ENCODE measurements at regions not wholly inside any gene's neighbourhood (a gene's known extent, or its start where the extent isn't known, plus 50 kb on each side); places are given as distances from the start of the nearest gene placed in this dataset.

DNA sequence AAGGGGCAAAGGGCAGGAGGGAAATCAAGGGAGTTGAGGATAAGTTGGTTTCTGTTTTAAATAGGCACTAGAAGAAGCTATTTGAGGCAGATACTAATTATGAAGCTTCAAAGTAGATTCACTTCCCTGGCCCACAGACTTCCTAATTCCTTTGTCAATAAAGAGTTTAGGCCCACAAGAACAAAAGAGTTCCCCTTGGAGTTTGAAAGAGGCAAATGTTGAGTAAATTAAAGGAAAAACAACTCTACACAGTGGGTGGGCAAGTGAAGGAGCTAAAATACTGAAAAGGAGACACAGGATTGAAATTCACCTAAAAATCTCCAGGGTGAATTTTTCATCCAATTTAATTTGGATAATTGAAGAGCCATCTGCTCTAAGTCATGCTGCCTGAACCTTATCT is 411.7 kb upstream of the RORA start:
- TF ChIP-seq, protein P1, sequence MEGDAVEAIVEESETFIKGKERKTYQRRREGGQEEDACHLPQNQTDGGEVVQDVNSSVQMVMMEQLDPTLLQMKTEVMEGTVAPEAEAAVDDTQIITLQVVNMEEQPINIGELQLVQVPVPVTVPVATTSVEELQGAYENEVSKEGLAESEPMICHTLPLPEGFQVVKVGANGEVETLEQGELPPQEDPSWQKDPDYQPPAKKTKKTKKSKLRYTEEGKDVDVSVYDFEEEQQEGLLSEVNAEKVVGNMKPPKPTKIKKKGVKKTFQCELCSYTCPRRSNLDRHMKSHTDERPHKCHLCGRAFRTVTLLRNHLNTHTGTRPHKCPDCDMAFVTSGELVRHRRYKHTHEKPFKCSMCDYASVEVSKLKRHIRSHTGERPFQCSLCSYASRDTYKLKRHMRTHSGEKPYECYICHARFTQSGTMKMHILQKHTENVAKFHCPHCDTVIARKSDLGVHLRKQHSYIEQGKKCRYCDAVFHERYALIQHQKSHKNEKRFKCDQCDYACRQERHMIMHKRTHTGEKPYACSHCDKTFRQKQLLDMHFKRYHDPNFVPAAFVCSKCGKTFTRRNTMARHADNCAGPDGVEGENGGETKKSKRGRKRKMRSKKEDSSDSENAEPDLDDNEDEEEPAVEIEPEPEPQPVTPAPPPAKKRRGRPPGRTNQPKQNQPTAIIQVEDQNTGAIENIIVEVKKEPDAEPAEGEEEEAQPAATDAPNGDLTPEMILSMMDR (IDR thresholded peaks at IDR 0.05) = no peak
- no peak for TF ChIP-seq ZFX (IDR thresholded peaks at IDR 0.05; ENCODE audit: borderline replicate concordance)
